ENCODE measurements at regions not wholly inside any gene's neighbourhood (a gene's known extent, or its start where the extent isn't known, plus 50 kb on each side); places are given as distances from the start of the nearest gene placed in this dataset.

- TF ChIP-seq CTCF (IDR thresholded peaks at IDR 0.05), result no peak
- no peak for TF ChIP-seq POLR2A (IDR thresholded peaks at IDR 0.05)
Observed at GRCh38 chr12:90281154-90281868, 572.7 kb upstream of the ATP2B1 start.
